Body of pancreas (tissue), 4 donors: ENCODE measurements at regions not wholly inside any gene's neighbourhood (a gene's known extent, or its start where the extent isn't known, plus 50 kb on each side); places are given as distances from the start of the nearest gene placed in this dataset.
"Not testable (repeated sequence)": the region's sequence is repeated elsewhere in the genome, so short reads cannot be mapped to it uniquely, and the experiment has no call there.

Experiments used
- ATAC-seq: fragments of 150-250 bp; one replicate; pipeline ENCODE4 v1.9.1; 2016
- DNase-seq, 4 donors: peaks; one replicate each; pipeline ENCODE4 v3.0.0-alpha.2; 2019
- H3K27ac ChIP-seq, 4 donors: fragments of 200-600 bp; sonication (generic); 1 replicate in 3 of 4; 2 replicates in 1 of 4; pipeline versions ENCODE4 v1.5.1 to v1.6.1; 2016 to 2019; ENCODE audit warnings: mild to moderate bottlenecking in 1 of 4, mixed read lengths in 1 of 4, moderate library complexity in 1 of 4
- H3K27me3 ChIP-seq, 2 donors: fragments of 200-600 bp; sonication (generic); one replicate each; pipeline ENCODE4 v1.6.0; 2016; ENCODE audit warnings: mild to moderate bottlenecking in 1 of 2
- H3K36me3 ChIP-seq, 2 donors: fragments of 200-600 bp; sonication (generic); replicated peaks in 1 of 2; 2 replicates each; pipeline ENCODE4 v1.5.1; 2016; ENCODE audit warnings: low read depth in 2 of 2; ENCODE audit not compliant: insufficient read depth in 1 of 2
- H3K4me1 ChIP-seq: fragments of 200-600 bp; sonication (generic); one replicate; pipeline ENCODE4 v1.6.0; 2016
- H3K4me3 ChIP-seq, 2 donors: fragments of 200-600 bp; sonication (generic); 1 replicate in 1 of 2; 2 replicates in 1 of 2; pipeline ENCODE4 v1.5.1; 2016 to 2019
- H3K9me3 ChIP-seq, 3 donors: fragments of 200-600 bp; sonication (generic); 1 replicate in 2 of 3; 2 replicates in 1 of 3; pipeline ENCODE4 v1.5.1; 2016
- POLR2A ChIP-seq, 3 donors: fragments of 450-650 bp; IDR thresholded peaks; one replicate each; pipeline ENCODE4 v1.6.1; 2016; ENCODE audit warnings: antibody characterized with exemption in 3 of 3, mild to moderate bottlenecking in 2 of 3
- WGBS, 2 donors: methylation state at CpG; one replicate each; pipeline ENCODE4 v1.1.5; 2017; 5-methylcytosine and 5-hydroxymethylcytosine counted together
- intact Hi-C: fragments of 100-400 bp; cut with DNase I; formaldehyde crosslinking; loops from one replicate; pipeline ENCODE4 v1.15.1; 2023
- TF ChIP-seq, protein P1 (sequence below), 7 experiments: fragments of 450-650 bp in 4 of 7; fragments of 200-600 bp in 3 of 7; sonication (generic) in 3 of 7; IDR thresholded peaks; one replicate each; pipeline ENCODE4 v1.5.1; 2016 to 2019; ENCODE audit warnings: antibody characterized with exemption in 7 of 7

DNA sequence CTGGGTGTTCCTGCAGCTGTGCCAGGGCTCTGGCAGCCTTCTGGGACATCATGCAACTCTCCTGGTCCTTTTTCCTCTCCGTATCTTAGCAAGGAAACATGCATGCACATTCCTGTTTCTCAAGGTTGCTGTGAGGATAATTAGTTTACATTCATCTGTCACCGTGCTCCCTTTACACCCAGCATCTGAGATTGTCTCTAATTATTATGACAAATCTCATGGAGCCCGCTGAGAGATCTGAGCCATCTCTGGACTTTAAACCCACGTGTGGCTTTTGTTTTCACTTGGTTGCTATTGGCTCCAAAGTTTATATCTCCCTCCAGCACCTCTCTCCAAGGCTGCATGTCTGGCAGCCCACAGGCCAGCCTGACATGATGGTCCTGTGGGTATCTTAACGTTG, 167.6 kb downstream of the UNC5CL start:
- Histone ChIP-seq H3K4me3 (no peak overlapping the region), H3K27me3 (no peaks in the 10 kb centered on the region), H3K4me1 (no peaks in the 10 kb centered on the region), H3K36me3 (no peaks in the 10 kb centered on the region), H3K9me3 (no peaks in the 10 kb centered on the region), H3K27ac (no peak overlapping the region)
- WGBS, 2 donors: 56 to 73% methylated on average over 5 of the region's 5 CpGs
- TF ChIP-seq, protein P1, sequence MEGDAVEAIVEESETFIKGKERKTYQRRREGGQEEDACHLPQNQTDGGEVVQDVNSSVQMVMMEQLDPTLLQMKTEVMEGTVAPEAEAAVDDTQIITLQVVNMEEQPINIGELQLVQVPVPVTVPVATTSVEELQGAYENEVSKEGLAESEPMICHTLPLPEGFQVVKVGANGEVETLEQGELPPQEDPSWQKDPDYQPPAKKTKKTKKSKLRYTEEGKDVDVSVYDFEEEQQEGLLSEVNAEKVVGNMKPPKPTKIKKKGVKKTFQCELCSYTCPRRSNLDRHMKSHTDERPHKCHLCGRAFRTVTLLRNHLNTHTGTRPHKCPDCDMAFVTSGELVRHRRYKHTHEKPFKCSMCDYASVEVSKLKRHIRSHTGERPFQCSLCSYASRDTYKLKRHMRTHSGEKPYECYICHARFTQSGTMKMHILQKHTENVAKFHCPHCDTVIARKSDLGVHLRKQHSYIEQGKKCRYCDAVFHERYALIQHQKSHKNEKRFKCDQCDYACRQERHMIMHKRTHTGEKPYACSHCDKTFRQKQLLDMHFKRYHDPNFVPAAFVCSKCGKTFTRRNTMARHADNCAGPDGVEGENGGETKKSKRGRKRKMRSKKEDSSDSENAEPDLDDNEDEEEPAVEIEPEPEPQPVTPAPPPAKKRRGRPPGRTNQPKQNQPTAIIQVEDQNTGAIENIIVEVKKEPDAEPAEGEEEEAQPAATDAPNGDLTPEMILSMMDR (IDR thresholded peaks at IDR 0.05): no peak
- no peak for TF ChIP-seq POLR2A (IDR thresholded peaks at IDR 0.05)
- ATAC-seq (no peak), DNase-seq (no peak)
- intact Hi-C loops: no loop called here

DNA sequence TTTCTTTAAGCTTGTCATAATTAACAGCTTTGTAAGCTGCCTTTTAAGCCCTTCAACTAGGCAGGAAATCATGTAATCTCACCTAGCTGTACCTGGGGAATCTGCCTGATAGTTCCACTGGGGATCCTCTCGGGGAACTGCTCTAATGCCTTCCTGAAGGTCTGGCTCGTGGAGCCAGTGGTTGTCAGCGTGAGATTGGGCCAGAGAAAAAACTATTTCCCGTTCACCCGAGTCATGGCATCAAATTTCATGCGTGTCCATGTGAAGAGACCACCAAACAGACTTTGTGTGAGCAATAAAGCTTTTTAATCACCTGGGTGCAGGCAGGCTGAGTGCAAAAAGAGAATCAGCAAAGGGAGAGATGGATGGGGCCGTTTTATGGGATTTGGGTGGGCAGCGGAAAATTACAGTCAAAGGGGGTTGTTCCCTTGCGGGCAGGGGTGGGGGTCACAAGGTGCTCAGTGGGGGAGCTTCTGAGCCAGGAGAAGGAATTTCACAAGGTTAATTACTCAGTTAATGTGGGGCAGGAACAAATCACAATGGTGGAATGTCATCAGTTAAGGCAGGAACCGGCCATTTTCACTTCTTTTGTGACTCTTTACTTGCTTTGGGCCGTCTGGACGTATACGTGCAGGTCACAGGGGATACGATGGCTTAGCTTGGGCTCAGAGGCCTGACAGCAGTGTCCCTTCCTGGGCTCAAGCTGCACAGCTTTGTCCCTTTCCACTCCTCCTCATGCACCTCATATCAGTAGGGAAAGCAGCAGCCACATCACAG, 170.7 kb downstream of the UNC5CL start:
- H3K9me3 ChIP-seq, H3K27me3 ChIP-seq, H3K27ac ChIP-seq, DNase-seq, H3K4me1 ChIP-seq, ATAC-seq, H3K4me3 ChIP-seq, intact Hi-C loops, H3K36me3 ChIP-seq: not testable (repeated sequence)
- 83 to 90% methylated on average over 14 of the region's 14 CpGs for WGBS, 2 donors

DNA sequence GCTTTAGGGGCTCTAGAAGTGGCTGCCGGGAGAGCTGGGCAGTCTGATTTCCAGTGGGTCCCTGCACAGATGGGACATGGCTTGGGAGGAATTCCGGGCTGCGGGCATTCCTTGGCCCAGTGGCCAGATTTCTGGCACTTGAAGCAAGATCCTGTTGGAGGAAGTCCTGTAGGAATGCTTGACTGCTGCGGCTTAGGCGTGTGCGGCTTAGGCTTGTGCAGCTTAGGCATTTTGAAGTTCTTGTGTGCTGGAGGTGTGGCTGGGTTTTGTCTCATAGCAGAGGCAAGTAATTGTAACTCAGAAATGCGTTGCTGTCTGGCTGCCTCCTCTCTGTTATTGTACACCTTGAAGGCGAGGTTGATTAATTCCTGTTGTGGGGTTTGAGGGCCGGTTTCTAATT, 171.5 kb downstream of the UNC5CL start:
- intact Hi-C loops, H3K9me3 ChIP-seq, DNase-seq, H3K27me3 ChIP-seq, H3K36me3 ChIP-seq, H3K27ac ChIP-seq, ATAC-seq, H3K4me1 ChIP-seq, H3K4me3 ChIP-seq: not testable (repeated sequence)
- 84 to 95% methylated on average over 8 to 9 of the region's 9 CpGs for WGBS, 2 donors

DNA sequence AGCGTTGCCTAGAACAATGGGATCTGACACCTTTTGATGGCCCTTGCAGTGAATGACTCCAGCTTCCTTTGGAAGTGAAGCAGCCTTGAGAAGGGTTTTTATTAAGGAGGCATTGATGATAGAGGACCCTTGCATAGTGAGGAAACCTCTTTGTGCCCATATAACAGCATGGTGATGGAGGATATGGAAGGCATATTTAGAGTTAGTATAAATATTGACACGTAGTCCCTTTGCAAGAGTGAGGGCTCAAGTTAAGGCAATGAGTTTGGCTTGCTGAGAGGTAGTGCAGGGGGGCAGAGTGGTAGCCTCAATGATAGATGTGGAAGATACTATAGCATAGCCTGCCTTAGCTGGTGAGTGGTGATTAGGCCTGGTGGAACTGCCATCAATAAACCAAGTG, 173.8 kb downstream of the UNC5CL start:
- H3K4me3 ChIP-seq, ATAC-seq, H3K9me3 ChIP-seq, H3K4me1 ChIP-seq, H3K27ac ChIP-seq, H3K27me3 ChIP-seq, DNase-seq, H3K36me3 ChIP-seq, intact Hi-C loops: not testable (repeated sequence)
- WGBS, 2 donors: 86 to 88% methylated on average over 2 of the region's 2 CpGs

DNA sequence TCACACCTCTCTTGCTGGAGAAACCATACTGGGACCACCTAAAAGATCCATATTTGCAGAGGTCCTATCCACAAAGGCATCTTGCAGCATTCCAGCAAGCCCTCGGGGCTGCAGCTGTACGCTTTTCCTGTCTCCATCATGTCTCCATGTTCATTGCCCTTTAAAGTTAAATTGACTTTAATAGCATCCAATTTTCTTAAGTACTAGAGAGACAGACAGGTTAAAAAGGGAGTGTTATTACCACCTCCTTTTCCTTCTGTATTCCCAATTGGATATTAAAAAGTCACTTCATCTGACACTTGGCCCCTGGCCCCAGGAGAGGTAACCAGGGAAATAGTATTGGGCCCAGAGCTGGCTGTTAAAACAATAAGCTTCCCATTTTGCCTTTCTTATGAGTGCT, 178.6 kb downstream of the UNC5CL start:
- Histone ChIP-seq H3K27me3 (no peaks in the 10 kb centered on the region), H3K4me1 (no peaks in the 10 kb centered on the region), H3K36me3 (no peaks in the 10 kb centered on the region), H3K27ac (no peak overlapping the region), H3K4me3 (no peak overlapping the region), H3K9me3 (no peaks in the 10 kb centered on the region)
- TF ChIP-seq, protein P1 (IDR thresholded peaks at IDR 0.05): no peak
- TF ChIP-seq POLR2A (IDR thresholded peaks at IDR 0.05): no peak
- WGBS, 2 donors: 45 to 91% methylated on average over 2 of the region's 2 CpGs
- no peak for DNase-seq
- intact Hi-C loops: no loop called here
- ATAC-seq: no peak

DNA sequence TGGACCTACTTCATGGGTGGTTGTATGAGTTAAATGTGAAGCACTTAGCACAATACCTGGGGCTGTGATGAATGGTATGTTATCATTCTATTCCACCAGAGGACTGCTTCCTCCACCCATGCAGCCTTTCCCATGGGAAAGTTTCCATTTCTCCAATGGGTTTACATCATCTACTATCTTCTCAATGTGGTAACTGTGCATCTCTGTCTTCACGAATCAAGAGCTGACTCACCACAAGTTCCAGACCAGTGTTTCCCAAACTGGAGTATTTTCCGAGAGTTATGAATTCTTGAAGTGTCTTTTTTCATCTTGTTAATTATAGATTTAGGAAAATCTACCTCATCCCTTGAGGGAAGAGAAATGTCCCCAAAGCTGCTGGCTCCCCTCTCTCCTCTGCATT, 182.8 kb downstream of the UNC5CL start:
- intact Hi-C loops: no loop called here
- H3K4me3 ChIP-seq: no peak overlapping the region
- H3K9me3 ChIP-seq: no peaks in the 10 kb centered on the region
- H3K27ac ChIP-seq: no peak overlapping the region
- ATAC-seq: no peak
- DNase-seq: no peak
- no peaks in the 10 kb centered on the region for H3K27me3 ChIP-seq
- WGBS, 2 donors: 77 to 80% methylated on average over 2 of the region's 2 CpGs
- no peaks in the 10 kb centered on the region for H3K36me3 ChIP-seq
- H3K4me1 ChIP-seq: peaks cover 4% of the 10 kb centered on the region
- no peak for TF ChIP-seq POLR2A (IDR thresholded peaks at IDR 0.05)
- TF ChIP-seq, protein P1 (IDR thresholded peaks at IDR 0.05): no peak
